ENCODE measurements at regions not wholly inside any gene's neighbourhood (a gene's known extent, or its start where the extent isn't known, plus 50 kb on each side); places are given as distances from the start of the nearest gene placed in this dataset.

DNA sequence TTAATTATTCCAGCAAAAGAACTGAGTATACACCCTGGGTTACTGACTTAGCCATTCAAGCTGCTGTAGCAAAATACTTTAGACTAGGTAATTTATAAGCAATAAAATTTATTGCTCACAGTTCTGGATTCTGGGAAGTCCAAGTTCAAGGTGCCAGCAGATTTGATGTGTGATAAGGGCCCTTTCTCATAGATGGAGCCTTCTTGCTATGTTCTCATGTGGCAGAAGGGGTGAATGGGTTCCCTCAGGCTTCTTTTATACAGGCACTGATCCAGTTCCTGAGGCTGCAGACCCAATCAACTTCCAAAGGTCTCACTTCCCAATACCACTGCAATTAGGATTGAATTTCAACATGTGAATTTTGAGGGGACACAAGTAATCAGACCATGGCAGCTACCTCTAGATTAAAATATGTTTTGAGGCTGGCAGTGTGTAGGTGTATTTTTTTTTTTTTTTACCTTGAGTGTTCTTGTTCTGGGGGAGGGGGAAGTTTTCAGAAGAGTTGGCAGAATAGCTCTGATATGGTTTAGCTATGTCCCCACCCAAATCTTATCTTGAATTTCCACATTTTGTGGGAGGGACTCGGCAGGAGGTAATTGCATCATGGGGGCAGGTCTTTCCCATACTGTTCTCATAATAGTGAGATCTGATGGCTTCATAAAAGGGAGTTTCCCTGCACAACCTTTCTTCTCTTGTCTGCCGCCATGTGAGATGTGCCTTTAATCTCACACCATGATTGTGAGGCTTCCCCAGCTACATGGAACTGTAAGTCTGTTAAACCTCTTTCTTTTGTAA, 178.2 kb downstream of the RASSF9 start:
- H2BK120ac ChIP-seq (replicated peaks; ENCODE audit: low read depth, low read length) = no peak overlapping the region
- CTCF ChIA-PET (ENCODE audit: partially characterized antibody) = interaction anchor here (1.0 kb wide), 1 partner anchor 15 kb away, joined by 4 read pairs; no protein-coding TSS in a partner anchor
- no peak overlapping the region for H4K8ac ChIP-seq (ENCODE audit: extremely low read depth, insufficient read depth, low read length)
- no peak for TF ChIP-seq TCF12 (IDR thresholded peaks at IDR 0.05; ENCODE audit: low read depth, low read length)
- no peak for TF ChIP-seq BACH1 (IDR thresholded peaks at IDR 0.05; ENCODE audit: low read length)
- no peak for TF ChIP-seq CREB1 (IDR thresholded peaks at IDR 0.05)
- no peak for TF ChIP-seq JUN (IDR thresholded peaks at IDR 0.05; ENCODE audit: low read depth, low read length)
- TF ChIP-seq ASH2L (IDR thresholded peaks at IDR 0.05; ENCODE audit: low read length) = no peak
- no peak for TF ChIP-seq ZNF274 (IDR thresholded peaks at IDR 0.05; ENCODE audit: borderline replicate concordance, extremely low read depth, low read length)
- TF ChIP-seq BCL11A (IDR thresholded peaks at IDR 0.05; ENCODE audit: low read depth in 2 of 2, low read length in 2 of 2) = no peak
- no peak for TF ChIP-seq CTCF (IDR thresholded peaks at IDR 0.05; ENCODE audit: control extremely low read depth in 1 of 3, insufficient read depth in 1 of 3, low read depth in 1 of 3, low read length in 3 of 3)
- no peak for TF ChIP-seq FOSL1 (IDR thresholded peaks at IDR 0.05; ENCODE audit: insufficient read depth, low read depth, low read length)
- TF ChIP-seq MAX (IDR thresholded peaks at IDR 0.05) = no peak
- no peak for TF ChIP-seq MAFK (IDR thresholded peaks at IDR 0.05; ENCODE audit: low read depth, low read length)

More for the DNA sequence above, 178.2 kb downstream of the RASSF9 start:
- no peaks in the 10 kb centered on the region for H3K36me3 ChIP-seq (ENCODE audit: control insufficient read depth in 2 of 4, insufficient read depth in 4 of 4, low read length in 3 of 4)
- H2BK12ac ChIP-seq (ENCODE audit: low read depth, low read length) = no peak overlapping the region
- peaks cover 3% of the 10 kb centered on the region; the same call in 1 of the 2 replicates for H3K23me2 ChIP-seq (ENCODE audit: low read depth, low read length)
- H2AK5ac ChIP-seq (ENCODE audit: low read depth, low read length) = no peak overlapping the region
- H3K4me1 ChIP-seq (replicated peaks in 1 of 4; ENCODE audit: control insufficient read depth in 3 of 4, insufficient read depth in 4 of 4, low read length in 3 of 4) = no peaks in the 10 kb centered on the region
- H4K5ac ChIP-seq (ENCODE audit: insufficient read length, low read depth, low read length) = no peak overlapping the region
- H2BK15ac ChIP-seq (ENCODE audit: low read length) = no peak overlapping the region
- H2BK5ac ChIP-seq (ENCODE audit: low read depth, low read length) = no peak overlapping the region
- POLR2A ChIA-PET (ENCODE audit: partially characterized antibody) = no interaction called here
- no peaks in the 10 kb centered on the region for H3K27me3 ChIP-seq (replicated peaks in 1 of 4; ENCODE audit: control insufficient read depth in 3 of 4, extremely low read depth in 1 of 4, insufficient read depth in 3 of 4, low read length in 3 of 4)
- H3K4ac ChIP-seq (replicated peaks; ENCODE audit: insufficient read length, low read depth, low read length) = no peak overlapping the region
- no peak overlapping the region for H3K9ac ChIP-seq (replicated peaks in 1 of 4; ENCODE audit: extremely low read depth in 1 of 4, low read depth in 3 of 4, low read length in 3 of 4)
- no peaks in the 10 kb centered on the region for H4K20me1 ChIP-seq (replicated peaks in 1 of 2; ENCODE audit: control insufficient read depth in 1 of 2, insufficient read depth in 2 of 2, low read length in 2 of 2)
- FAIRE-seq = no peak
- 94% methylated on average over 2 of the region's 2 CpGs; no CpG with 5 or more reads in 1 of the 2 experiments for WGBS, 2 experiments (ENCODE audit: extremely low coverage in 1 of 2, insufficient coverage in 1 of 2, insufficient read length in 1 of 2, insufficient replicate concordance in 2 of 2, low coverage in 1 of 2, low lambda C conversion rate in 2 of 2, missing lambda C conversion rate in 1 of 2)
- no peak overlapping the region for H3K27ac ChIP-seq (ENCODE audit: low read depth, low read length)
- no peak overlapping the region for H2BK20ac ChIP-seq (ENCODE audit: low read length)
- H3K4me3 ChIP-seq (ENCODE audit: extremely low read depth in 1 of 4, insufficient read depth in 2 of 4, low read depth in 3 of 4, low read length in 4 of 4) = no peak overlapping the region
- H3K14ac ChIP-seq (ENCODE audit: insufficient read length) = no peak overlapping the region
- no peak overlapping the region for H3K23ac ChIP-seq (ENCODE audit: insufficient read length)
- H3K4me2 ChIP-seq (ENCODE audit: insufficient read depth in 1 of 2, low read depth in 2 of 2, low read length in 2 of 2) = no peak overlapping the region
- no peak overlapping the region for H3K56ac ChIP-seq (replicated peaks; ENCODE audit: insufficient read length, low read depth, low read length)
- no peak for DNase-seq (ENCODE audit: low read depth in 1 of 2, low spot score in 2 of 2)
- no peaks in the 10 kb centered on the region for H3K79me2 ChIP-seq (ENCODE audit: control insufficient read depth in 1 of 2, insufficient read depth in 2 of 2, low read length in 2 of 2)
- no peak overlapping the region for H3K18ac ChIP-seq (ENCODE audit: extremely low read depth, low read length)
- no peak overlapping the region for H4K91ac ChIP-seq (replicated peaks; ENCODE audit: insufficient read length, low read length)
- no peaks in the 10 kb centered on the region for H3K79me1 ChIP-seq (ENCODE audit: low read depth, low read length)
- H2AFZ ChIP-seq (ENCODE audit: low read length) = no peak overlapping the region
- H3K9me3 ChIP-seq (ENCODE audit: insufficient read depth in 2 of 2, low read depth in 1 of 2, low read length in 1 of 2) = peaks cover 2 to 6% of the 10 kb centered on the region in 2 experiments; a peak in 3 of 4 replicates
